NCI-H748 (cell line): ENCODE measurements at regions not wholly inside any gene's neighbourhood (a gene's known extent, or its start where the extent isn't known, plus 50 kb on each side); places are given as distances from the start of the nearest gene placed in this dataset.
"Not testable (repeated sequence)": the region's sequence is repeated elsewhere in the genome, so short reads cannot be mapped to it uniquely, and the experiment has no call there.

Source experiments
- DNase-seq: peaks from one replicate; lab custom pipeline; 2025; ENCODE audit not compliant: unreplicated experiment; lab: John Stamatoyannopoulos, UW

DNA sequence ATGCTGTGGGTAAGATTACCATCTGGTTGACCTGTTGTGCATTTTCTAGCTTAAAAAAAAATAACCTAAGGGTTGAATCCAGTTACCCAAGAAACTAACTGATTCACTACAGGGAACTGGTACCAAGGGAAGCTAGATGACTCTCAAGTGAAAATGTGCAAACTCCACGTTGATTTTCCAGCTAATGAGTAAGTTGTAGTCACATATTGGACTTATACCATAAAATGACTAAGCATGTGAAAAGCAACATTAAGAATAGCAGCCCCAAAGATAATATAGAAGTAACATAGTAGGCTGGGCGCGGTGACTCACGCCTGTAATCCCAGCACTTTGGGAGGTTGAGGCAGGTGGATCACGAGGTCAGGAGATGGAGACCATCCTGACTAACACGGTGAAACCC, 270.9 kb downstream of the SPRY1 start:
- DNase-seq, result no peak

DNA sequence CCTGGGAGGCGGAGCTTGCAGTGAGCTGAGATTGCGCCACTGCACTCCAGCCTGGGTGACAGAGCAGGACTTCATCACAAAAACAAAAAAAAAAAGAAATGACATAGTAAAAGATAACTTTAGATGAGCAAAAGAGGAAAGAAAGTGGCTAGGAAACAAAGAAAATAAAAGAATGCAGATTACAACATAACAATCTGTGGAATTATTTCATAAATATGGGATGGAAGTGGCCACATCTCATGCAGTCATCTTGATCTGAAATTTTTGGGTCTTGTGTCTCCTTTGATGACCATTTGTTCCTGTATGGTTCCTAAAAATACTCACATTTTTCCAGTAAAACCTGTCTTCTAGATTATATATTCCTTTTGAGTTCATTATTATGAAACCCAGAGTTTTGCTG, 271.4 kb downstream of the SPRY1 start:
- no peak for DNase-seq

DNA sequence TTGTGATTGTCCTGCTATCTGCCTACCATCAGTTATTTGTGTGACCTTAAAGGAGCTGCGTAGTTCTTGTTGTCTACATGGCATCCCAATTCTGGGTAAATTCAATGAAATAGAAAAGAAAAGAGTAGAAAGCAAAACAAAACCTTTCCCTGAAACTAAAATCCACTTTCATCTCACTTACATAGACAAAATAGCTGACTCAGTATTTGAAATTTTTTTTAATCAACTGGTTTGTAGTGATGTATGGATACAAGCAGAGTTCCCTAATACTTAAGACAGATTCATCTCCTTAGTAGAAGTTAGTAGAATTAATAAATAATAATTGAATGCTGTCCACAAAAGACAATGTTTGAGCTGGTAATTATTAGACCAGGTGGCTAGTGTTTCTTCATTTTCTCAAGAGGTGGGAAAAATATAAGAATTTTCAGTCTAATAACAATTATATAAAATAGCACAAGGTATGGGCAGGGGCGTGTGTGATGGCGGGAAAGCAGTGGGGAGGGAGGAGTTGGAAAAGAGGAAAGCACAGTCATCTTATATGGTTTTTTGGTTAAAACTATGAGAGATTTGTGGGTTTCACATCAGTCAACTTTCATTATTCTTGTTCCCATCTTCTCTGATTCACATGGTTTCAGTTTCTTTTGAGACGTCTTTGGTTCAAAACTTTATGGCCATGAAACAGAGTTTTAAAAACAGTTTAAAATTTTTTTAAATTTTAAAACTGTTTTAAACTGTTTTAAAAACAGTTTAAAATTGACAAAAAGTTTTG, 275.2 kb downstream of the SPRY1 start:
- DNase-seq, result no peak

DNA sequence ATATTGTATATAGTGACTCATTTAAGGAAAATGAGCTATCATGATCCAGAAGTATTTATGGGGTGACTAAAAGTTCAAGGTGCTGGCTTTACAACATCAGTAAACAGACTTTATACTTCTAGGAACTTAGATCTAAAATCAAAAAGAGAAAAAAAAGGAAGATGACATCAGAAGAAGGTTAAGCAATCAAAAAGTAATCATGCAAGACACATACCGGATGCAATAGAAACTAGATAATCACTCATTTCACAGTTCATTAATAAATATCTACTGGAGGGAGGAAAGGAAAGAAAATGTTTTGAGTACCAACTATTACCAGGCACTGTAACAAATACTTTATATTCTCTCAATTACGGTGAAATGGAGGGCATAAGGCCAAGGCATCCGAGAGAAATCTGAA, 276.4 kb downstream of the SPRY1 start:
- no peak for DNase-seq

DNA sequence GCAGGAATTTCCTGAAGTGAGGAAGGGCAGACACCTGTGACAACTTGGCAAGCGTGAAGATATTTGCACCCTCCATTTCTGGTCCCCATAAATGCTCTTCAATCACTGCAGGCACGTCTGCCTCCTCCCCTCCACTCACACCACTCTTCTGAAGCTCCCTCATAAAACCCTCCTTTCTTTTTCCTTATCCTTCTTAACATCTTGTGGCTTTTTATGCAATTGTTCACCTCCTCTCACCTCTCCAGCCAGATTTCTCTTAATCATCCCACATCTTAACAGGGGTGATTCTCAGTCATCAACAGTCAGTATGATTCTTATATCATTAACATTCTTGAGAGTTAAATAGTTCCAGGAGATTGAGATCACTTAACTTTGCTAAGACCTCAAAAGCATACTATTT, 277.4 kb downstream of the SPRY1 start:
- DNase-seq, result no peak

DNA sequence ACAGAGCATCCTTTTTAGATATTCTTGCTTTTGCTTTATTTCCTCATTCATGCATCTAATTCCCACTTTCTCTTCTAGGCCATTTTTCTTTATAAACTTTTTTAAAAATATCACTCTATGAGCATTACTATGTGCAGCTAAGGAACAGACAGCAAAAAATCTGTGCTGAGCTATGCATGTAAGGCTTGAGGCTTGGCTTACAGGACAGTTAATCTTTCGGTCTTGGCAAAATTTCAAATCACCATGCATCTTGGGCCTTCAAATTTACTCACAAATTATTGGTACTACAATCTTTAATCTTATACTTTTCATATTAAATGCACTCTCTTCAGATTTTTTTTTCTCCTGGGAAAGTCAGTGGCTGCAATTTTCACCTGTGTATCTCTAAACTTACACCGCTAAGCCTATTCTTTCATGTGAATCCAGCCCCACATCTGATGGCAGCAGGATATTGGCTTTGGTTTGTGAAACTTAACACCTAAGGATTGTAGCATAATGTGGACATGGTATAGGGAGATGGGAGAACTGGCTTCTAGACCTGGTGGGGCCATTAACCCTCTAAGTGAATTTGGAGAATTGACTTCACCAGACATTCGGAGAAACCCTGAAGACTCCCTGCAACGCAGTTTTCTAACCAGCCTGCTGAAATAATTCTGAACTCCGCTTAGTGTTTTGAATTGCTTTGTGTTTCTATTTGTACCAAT, 278.3 kb downstream of the SPRY1 start:
- no peak for DNase-seq

DNA sequence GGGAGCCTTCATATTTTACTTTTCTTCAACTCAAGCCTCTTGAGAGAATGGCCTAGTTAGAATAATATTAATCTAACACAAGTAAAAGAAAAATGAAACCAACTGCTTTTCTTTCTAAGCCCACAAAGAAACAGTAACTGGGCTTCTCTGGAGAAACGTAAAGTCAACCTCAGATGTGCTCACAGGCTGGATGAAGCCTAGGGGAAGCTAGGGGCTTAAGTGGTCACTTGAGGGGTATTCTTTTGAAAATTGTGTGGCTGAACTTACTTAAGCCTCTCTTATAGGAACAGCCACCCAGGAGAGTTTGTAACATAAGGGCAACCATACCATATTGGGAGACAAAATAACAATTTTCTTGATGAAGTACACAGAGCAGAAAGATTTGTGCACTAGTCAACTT, 279.0 kb downstream of the SPRY1 start:
- no peak for DNase-seq

DNA sequence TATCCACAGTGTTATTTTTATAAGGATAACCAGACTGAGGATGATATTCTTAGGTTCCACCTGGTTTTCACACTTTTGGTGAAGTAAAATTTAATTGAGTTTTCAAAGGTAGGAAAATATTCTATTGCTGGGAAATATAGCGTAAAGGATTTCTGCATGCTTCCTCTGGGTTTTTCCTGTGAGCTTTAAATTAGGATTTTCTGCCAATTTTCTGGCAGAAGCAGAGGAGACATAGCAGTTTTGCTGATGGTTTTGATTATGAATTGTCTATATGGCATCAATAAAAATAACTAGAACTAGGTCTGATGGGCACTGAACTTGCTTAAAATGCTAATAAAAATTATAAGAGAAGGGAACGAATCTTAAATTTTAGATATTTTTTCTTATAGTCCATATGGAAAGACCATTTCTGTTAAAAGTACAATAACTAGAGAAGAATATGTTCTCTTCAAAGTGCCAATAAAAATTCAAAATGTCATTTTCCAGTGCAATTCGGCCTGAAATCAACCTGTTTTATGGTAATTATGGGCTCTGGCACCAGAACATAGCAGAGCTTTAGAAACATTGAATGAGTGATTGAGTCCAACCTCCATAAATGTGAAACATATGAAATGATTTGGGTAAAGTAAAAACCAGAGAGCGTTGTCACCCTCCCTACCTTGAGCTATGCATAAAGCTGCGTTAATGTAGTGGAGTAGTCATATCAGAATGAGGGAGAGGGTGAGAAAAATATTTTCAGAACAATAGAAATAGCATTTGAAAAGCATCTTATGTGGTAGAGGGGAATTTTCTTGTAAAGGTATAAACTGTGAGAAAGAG, 279.7 kb downstream of the SPRY1 start:
- DNase-seq, result no peak

DNA sequence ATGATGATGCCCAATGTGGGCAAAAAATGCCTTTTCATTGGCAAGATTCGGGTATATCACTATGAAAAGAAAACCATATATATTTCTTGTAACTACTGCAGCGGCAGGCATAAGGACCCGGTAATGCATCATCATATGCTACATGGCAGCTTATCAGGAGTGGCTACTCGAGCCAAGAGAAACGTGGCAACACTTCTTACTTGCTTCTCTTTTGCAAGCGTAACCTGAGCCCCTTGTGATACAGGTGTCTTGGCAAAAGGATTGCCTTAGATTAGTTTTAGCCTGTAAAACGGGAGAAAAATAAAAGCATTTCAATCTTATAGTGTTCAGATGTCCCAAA, 280.3 kb downstream of the SPRY1 start:
- DNase-seq, result peak; percentile 49

DNA sequence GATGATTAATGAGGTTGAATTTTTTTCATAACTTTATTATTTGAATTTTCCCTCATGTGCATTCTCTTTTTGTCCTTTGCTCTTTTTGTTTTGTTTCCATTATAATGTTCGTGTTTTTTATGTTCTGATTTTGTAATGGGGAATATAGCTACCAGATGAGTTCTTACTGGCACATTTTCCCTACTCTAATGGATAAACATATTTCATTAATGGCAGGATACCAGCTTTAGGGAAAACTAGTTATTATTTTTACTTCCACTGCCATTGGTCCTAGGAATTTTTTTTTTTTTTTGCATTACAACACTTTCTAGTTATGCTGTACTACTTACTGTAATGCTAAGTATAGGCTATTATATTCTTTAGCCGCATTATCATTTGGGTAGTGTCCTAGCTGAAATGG, 286.3 kb downstream of the SPRY1 start:
- DNase-seq, result no peak

DNA sequence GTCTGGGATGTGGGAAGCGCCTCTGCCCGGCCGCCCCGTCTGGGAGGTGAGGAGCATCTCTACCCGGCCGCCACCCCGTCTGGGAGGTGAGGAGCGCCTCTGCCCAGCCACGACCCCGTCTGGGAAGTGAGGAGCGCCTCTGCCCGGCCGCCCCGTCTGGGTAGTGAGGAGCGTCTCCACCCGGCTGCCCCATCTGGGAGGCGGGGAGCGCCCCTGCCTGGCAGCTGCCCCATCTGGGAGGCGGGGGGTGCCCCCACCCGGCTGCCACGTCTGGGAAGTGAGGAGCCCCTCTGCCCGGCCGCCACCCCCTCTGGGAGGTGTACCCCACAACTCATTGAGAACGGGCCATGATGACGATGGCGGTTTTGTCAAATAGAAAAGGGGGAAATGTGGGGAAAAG, 288.3 kb downstream of the SPRY1 start:
- DNase-seq, result not testable (repeated sequence)

DNA sequence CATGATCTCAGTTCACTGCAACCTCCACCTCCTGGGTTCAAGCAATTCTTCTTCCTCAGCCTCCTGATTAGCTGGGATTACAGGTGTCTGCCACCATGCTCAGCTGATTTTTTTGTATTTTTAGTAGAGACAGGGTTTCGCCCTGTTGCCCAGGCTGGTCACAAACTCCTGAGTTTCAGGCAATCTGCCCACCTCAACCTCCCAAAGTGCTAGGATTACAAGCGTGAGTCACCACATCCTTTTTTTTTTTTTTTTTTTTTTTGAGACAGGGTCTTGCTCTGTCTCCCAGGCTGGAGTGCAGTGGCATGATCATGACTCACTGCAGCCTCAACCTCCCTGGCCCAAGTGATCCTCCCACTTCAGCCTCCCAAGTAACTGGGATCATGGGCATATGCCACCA, 298.9 kb downstream of the SPRY1 start:
- not testable (repeated sequence) for DNase-seq

DNA sequence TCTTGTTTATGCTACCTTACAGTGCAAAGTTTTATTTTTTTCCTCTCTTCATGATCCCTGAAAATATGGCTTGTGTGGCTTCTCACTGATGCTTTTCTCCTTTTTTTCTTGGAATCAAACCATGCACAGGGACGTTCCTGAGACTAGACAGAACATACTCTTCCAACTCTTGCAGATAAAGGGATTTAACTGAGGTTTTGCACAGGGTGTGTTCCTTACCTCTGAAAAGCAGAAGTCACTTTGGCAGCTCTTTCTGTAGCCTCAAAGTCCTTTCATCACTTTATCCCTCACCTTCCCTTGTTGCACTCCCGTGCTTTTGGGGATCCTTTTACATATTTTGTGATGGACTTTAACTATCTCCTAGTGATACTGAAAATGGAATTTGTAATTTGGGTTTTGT, 300.1 kb downstream of the SPRY1 start:
- DNase-seq, result no peak

DNA sequence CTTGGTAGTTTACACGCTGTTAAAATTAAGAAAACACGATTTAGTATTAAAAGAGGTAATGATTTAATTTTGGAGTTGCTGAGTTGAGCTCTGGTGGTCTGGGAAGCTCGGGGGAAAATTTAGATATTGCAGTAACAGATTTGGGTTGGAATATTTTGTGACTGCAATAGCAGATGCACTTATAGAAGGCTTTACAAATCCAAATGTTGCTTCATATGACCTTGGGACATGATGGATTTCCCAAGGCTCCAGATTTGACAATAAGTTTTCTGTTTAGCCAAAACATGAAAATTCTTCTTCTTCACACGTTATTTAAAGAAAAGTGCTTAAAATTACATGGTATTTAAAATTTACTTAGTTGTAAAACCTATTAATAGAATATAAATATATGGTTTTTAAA, 302.0 kb downstream of the SPRY1 start:
- no peak for DNase-seq

DNA sequence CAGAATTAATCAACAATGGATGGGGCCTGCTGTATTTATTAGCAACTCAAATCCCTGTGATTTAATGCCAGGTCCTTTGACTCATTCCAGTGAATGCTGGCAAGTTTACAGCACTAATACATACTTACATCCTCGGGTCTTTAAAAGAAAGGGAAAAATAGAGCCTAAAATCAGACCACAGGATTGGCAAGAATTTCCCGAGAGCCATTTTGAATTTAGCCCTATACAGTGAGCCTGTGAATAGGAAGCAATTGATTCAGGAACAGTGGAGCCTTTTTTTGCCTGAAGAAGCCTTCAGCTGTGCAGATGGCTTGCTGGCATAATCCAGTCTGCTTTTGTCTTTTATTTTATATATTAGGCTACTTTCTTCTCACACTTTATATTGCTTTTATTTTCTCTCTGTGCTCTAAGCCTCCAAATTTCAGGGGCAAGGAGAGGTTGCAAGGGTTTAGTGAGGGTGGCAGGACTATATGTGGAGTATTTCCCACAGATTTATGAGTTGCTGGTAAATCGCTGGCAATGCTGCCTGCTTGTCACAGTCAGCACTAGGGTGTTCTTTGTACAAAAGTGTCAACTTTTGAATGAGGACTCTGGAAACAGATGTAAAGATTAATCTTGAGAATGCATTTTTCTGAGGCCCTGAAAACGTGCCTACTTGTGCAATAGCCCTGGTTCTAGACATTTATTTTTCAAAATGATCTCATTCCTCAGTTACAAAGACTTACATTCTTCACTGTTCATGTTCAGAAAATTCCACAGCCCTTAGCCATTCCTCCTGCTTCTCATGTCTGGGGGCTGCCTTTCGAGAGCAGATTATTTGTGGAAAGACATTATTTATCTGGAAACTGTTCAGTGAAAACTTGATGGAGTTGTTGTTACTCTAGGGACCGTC, 303.5 kb downstream of the SPRY1 start:
- DNase-seq, result no peak

DNA sequence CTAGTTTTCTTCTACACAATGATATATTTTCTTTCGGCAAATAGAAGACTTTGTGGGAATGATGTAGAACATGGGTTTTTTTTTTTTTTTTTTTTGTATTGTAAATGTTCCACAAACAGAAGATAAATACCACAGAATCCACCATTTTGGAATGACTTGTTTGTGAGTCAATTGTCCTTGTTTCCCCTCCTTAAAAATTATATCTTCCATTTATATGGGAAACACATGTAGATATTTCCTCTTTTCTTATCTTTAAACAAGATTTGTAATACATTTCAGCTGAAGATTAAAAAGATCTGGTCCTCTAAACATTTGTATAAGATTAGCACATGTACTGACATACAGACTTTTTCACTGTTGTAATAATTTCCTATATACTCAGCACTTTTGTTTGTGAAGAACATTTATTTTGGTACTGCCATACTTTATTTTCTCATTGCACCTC, 304.6 kb downstream of the SPRY1 start:
- no peak for DNase-seq

DNA sequence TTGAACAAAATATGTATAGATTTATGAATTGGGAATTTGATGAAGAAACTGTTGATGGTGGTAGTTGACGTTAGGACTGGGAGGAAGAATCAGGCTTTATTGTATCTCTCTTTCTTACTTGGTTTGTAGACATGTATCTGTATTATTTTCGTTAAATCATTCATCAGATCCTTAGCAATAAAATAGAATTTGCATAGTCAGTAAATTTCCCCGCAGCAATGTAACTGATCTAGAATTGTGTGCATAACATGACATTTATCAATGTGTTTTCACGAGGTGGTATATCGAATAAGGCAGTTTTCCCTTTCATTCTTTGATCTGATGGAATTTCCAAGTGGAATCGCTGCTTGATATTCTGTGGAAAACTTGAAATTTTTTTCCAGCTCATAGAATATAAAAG, 308.8 kb downstream of the SPRY1 start:
- no peak for DNase-seq

DNA sequence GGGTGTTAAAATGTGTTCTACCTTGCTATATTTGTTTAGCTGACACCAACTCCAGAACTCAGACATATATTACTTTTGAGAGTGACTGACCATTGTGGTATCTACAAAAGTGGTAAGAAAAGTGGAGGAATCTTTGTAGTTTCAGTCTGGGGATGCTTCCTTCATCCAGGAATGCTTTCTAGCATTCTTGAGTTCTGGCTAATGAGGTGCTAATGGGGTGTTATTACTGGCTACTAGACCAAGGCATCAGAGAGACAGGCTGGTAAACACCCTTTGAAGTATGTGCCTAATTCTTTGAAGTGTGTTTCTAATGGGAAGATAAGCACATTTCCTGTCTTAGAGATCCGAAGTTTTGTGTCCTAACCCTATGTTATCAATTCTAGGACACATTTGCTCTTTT, 310.4 kb downstream of the SPRY1 start:
- DNase-seq, result no peak

DNA sequence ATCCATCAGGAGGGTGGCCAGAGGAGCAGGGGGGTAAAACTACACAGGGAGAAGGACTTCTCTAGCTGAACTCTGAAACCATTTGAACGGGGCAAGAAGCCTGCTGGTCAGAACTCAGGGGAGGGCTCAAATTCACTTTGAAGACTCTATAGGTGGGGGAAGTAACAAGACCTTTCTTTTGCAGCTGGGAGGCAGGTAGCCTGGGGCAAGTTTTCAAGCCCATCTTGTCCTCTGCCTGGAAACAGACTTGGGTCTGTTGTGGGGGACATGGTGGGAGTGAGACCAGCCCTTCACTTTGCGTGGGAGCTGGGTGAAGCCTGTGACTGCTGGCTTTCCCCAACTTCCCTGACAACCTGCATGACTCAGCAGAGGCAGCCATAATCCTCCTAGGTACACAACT, 312.3 kb downstream of the SPRY1 start:
- no peak for DNase-seq

DNA sequence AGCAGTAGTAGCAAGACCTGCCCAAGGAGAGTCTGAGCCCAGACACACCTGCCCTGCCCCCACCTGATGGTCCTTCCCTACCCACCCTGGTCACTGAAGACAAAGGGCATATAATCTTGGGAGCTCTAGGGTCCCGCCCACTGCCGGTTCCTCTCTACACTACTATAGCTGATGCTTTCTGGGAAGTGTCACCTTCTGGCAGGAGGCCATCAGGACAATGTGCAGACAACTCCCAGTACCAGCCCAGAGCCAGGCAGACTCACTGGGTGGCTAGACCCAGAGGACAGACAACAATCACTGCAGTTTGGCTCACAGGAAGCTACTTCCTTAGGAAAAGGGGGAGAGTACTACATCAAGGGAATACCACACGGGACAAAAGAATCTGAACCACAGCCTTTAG, 312.7 kb downstream of the SPRY1 start:
- no peak for DNase-seq

DNA sequence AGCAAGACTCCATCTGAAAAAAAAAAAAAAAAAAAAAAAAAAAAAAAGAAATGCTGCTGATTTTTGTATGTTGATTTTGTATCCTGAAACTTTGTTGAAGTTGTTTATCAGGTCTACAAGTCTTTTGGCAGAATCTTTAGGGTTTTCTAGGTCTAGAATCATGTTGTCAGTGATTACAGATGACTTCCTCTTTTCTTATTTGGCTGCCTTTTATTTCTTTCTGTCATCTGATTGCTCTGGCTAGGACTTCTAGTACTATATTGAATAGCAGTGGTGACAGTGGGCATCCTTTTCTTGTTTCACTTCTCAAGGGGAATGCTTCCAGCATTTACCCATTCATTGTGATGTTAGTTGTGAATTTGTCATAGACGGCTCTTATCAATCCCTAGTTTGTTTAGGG, 334.4 kb downstream of the SPRY1 start:
- no peak for DNase-seq
